H1 (cell line): ENCODE measurements at regions not wholly inside any gene's neighbourhood (a gene's known extent, or its start where the extent isn't known, plus 50 kb on each side); places are given as distances from the start of the nearest gene placed in this dataset.

ENCODE experiments used
- CTCF ChIA-PET: fragments of 300-600 bp; sonication (Branson Sonifier 250); formaldehyde crosslinking; loops from one replicate; lab custom pipeline; 2021; ENCODE audit not compliant: partially characterized antibody; lab: Charles Lee
- POLR2A ChIA-PET: fragments of 300-600 bp; sonication (Branson Sonifier 250); formaldehyde crosslinking; loops from one replicate; lab custom pipeline; 2021; ENCODE audit warnings: inconsistent platforms; ENCODE audit not compliant: partially characterized antibody; lab: Charles Lee
- DNase-seq, 2 experiments: peaks; one replicate each; pipeline versions ENCODE4 v3.0.0 to v3.0.0-alpha.2; 2010 to 2022; ENCODE audit warnings: low spot score in 2 of 2, low read depth in 1 of 2, mixed read lengths in 1 of 2
- FAIRE-seq: peaks from 2 replicates; lab custom pipeline; 2011; peaks lifted over from hg19 to GRCh38; lab: Jason Lieb, UNC
- H2AFZ ChIP-seq: 2 replicates; pipeline ENCODE4 v1.8.1; 2012; ENCODE audit warnings: low read length, inconsistent platforms
- H2AK5ac ChIP-seq: 2 replicates; pipeline ENCODE4 v1.6.1; 2013; ENCODE audit warnings: low read depth, low read length
- H2BK120ac ChIP-seq: replicated peaks from 2 replicates; pipeline ENCODE3; 2013; ENCODE audit warnings: low read depth, low read length, inconsistent platforms
- H2BK12ac ChIP-seq: 2 replicates; pipeline ENCODE4 v1.6.1; 2013; ENCODE audit warnings: low read depth, low read length
- H2BK15ac ChIP-seq: 2 replicates; pipeline ENCODE4 v1.6.1; 2013; ENCODE audit warnings: low read length
- H2BK20ac ChIP-seq: 2 replicates; pipeline ENCODE4 v1.6.1; 2013; ENCODE audit warnings: low read length
- H2BK5ac ChIP-seq: 2 replicates; pipeline ENCODE4 v1.6.1; 2013; ENCODE audit warnings: low read depth, low read length
- H3K14ac ChIP-seq: 2 replicates; pipeline ENCODE4 v1.6.1; 2013; ENCODE audit warnings: inconsistent platforms; ENCODE audit not compliant: insufficient read length
- H3K18ac ChIP-seq: 2 replicates; pipeline ENCODE4 v1.6.1; 2013; ENCODE audit warnings: low read length; ENCODE audit errors: extremely low read depth
- H3K23ac ChIP-seq: 2 replicates; pipeline ENCODE4 v1.6.1; 2013; ENCODE audit warnings: inconsistent platforms; ENCODE audit not compliant: insufficient read length
- H3K23me2 ChIP-seq: 2 replicates; pipeline ENCODE4 v1.6.1; 2013; ENCODE audit warnings: low read depth, low read length
- H3K27ac ChIP-seq: 2 replicates; pipeline ENCODE4 v1.6.1; 2011; ENCODE audit warnings: low read depth, low read length, inconsistent platforms
- H3K27me3 ChIP-seq, 4 experiments: replicated peaks in 1 of 4; 1 replicate in 1 of 4; 2 replicates in 3 of 4; pipeline versions ENCODE4 v1.6.1 to v1.8.1; 2011 to 2013; ENCODE audit warnings: low read length in 3 of 4, mild to moderate bottlenecking in 3 of 4, inconsistent platforms in 2 of 4, mixed read lengths in 2 of 4, moderate library complexity in 1 of 4; ENCODE audit not compliant: control insufficient read depth in 3 of 4, insufficient read depth in 3 of 4; ENCODE audit errors: extremely low read depth in 1 of 4
- H3K36me3 ChIP-seq, 4 experiments: 2 replicates each; pipeline versions ENCODE4 v1.6.1 to v1.8.1; 2011 to 2013; ENCODE audit warnings: mild to moderate bottlenecking in 4 of 4, low read length in 3 of 4, moderate library complexity in 2 of 4, control low read depth in 1 of 4, inconsistent platforms in 1 of 4; ENCODE audit not compliant: insufficient read depth in 4 of 4, control insufficient read depth in 2 of 4
- H3K4ac ChIP-seq: replicated peaks from 2 replicates; pipeline ENCODE3; 2013; ENCODE audit warnings: low read length, low read depth, mixed read lengths, inconsistent platforms; ENCODE audit not compliant: insufficient read length
- H3K4me1 ChIP-seq, 4 experiments: replicated peaks in 1 of 4; 1 replicate in 1 of 4; 2 replicates in 3 of 4; pipeline versions ENCODE4 v1.6.1 to v1.8.1; 2011 to 2013; ENCODE audit warnings: low read length in 3 of 4, inconsistent platforms in 2 of 4, mixed read lengths in 1 of 4; ENCODE audit not compliant: insufficient read depth in 4 of 4, control insufficient read depth in 3 of 4
- H3K4me2 ChIP-seq, 2 experiments: 2 replicates each; pipeline versions ENCODE4 v1.6.1 to v1.8.1; 2011 to 2013; ENCODE audit warnings: low read depth in 2 of 2, low read length in 2 of 2, control low read depth in 1 of 2, inconsistent platforms in 1 of 2, mild to moderate bottlenecking in 1 of 2; ENCODE audit not compliant: insufficient read depth in 1 of 2
- H3K4me3 ChIP-seq, 4 experiments: fragments of 200-600, 300-600 bp in 1 of 4; sonication (generic), shearing (Covaris generic), sonication (Bioruptor Twin) in 1 of 4; 2 replicates each; pipeline versions ENCODE4 v1.5.1 to v1.8.1; 2011 to 2016; ENCODE audit warnings: low read length in 4 of 4, low read depth in 3 of 4, control low read depth in 2 of 4, inconsistent platforms in 2 of 4, mild to moderate bottlenecking in 2 of 4, mixed read lengths in 1 of 4, moderate library complexity in 1 of 4; ENCODE audit not compliant: insufficient read depth in 2 of 4; ENCODE audit errors: extremely low read depth in 1 of 4
- H3K56ac ChIP-seq: replicated peaks from 2 replicates; pipeline ENCODE3; 2013; ENCODE audit warnings: low read depth, mild to moderate bottlenecking, mixed read lengths, low read length, inconsistent platforms; ENCODE audit not compliant: insufficient read length
- H3K79me1 ChIP-seq: 2 replicates; pipeline ENCODE4 v1.6.1; 2013; ENCODE audit warnings: low read depth, low read length, control low read depth
- H3K79me2 ChIP-seq, 2 experiments: 2 replicates each; pipeline versions ENCODE4 v1.6.1 to v1.8.1; 2012 to 2013; ENCODE audit warnings: low read length in 2 of 2, mild to moderate bottlenecking in 2 of 2, inconsistent platforms in 1 of 2; ENCODE audit not compliant: insufficient read depth in 2 of 2, control insufficient read depth in 1 of 2
- H3K9ac ChIP-seq, 4 experiments: replicated peaks in 1 of 4; 1 replicate in 1 of 4; 2 replicates in 3 of 4; pipeline versions ENCODE4 v1.6.1 to v1.8.1; 2011 to 2013; ENCODE audit warnings: low read depth in 3 of 4, low read length in 3 of 4, control low read depth in 2 of 4, mild to moderate bottlenecking in 2 of 4, moderate library complexity in 2 of 4, inconsistent platforms in 1 of 4; ENCODE audit errors: extremely low read depth in 1 of 4
- H3K9me3 ChIP-seq, 2 experiments: 2 replicates each; pipeline versions ENCODE4 v1.6.1 to v1.8.1; 2012 to 2013; ENCODE audit warnings: mild to moderate bottlenecking in 2 of 2, moderate library complexity in 2 of 2, control low read depth in 1 of 2, inconsistent platforms in 1 of 2, low read depth in 1 of 2, low read length in 1 of 2, mixed read lengths in 1 of 2; ENCODE audit not compliant: insufficient read depth in 2 of 2
- H4K20me1 ChIP-seq, 2 experiments: replicated peaks in 1 of 2; 2 replicates each; pipeline versions ENCODE3 to v1.8.1; 2011 to 2013; ENCODE audit warnings: inconsistent platforms in 2 of 2, low read length in 2 of 2, mild to moderate bottlenecking in 1 of 2; ENCODE audit not compliant: insufficient read depth in 2 of 2, control insufficient read depth in 1 of 2
- H4K5ac ChIP-seq: 2 replicates; pipeline ENCODE4 v1.6.1; 2013; ENCODE audit warnings: low read length, low read depth, mixed read lengths, inconsistent platforms; ENCODE audit not compliant: insufficient read length
- H4K8ac ChIP-seq: 2 replicates; pipeline ENCODE4 v1.8.0; 2013; ENCODE audit warnings: mild to moderate bottlenecking, moderate library complexity, low read length, inconsistent platforms; ENCODE audit not compliant: insufficient read depth; ENCODE audit errors: extremely low read depth
- H4K91ac ChIP-seq: replicated peaks from 2 replicates; pipeline ENCODE3; 2013; ENCODE audit warnings: low read length, mixed read lengths, inconsistent platforms; ENCODE audit not compliant: insufficient read length
- CBX5 ChIP-seq: fragments of 300-800, 300-1000 bp; sonication (generic); IDR thresholded peaks from 2 replicates; pipeline ENCODE4 v1.7.1; 2016; ENCODE audit warnings: antibody characterized with exemption, low read length, low read depth
- CTCF ChIP-seq, 3 experiments: IDR thresholded peaks; 1 replicate in 2 of 3; 2 replicates in 1 of 3; pipeline versions ENCODE4 v1.5.1 to v1.6.1; 2011; ENCODE audit warnings: low read length in 3 of 3, mild to moderate bottlenecking in 3 of 3, inconsistent platforms in 2 of 3, low read depth in 1 of 3, moderate library complexity in 1 of 3; ENCODE audit not compliant: insufficient read depth in 1 of 3; ENCODE audit errors: control extremely low read depth in 1 of 3
- EP300 ChIP-seq, 2 experiments: IDR thresholded peaks; 1 replicate in 1 of 2; 2 replicates in 1 of 2; pipeline ENCODE4 v1.6.1; 2011 to 2012; ENCODE audit warnings: low read depth in 2 of 2, low read length in 2 of 2, mild to moderate bottlenecking in 2 of 2, borderline replicate concordance in 1 of 2, inconsistent platforms in 1 of 2, moderate library complexity in 1 of 2
- GABPA ChIP-seq: IDR thresholded peaks from 2 replicates; pipeline ENCODE4 v1.6.1; 2011; ENCODE audit warnings: mild to moderate bottlenecking, low read length, moderate library complexity, borderline replicate concordance; ENCODE audit not compliant: insufficient read depth
- POLR2AphosphoS5 ChIP-seq: IDR thresholded peaks from 2 replicates; pipeline ENCODE4 v1.6.1; 2011; ENCODE audit warnings: low read depth, low read length
- RXRA ChIP-seq: IDR thresholded peaks from 2 replicates; pipeline ENCODE4 v1.6.1; 2011; ENCODE audit warnings: low read depth, mild to moderate bottlenecking, low read length, moderate library complexity; ENCODE audit not compliant: insufficient read depth
- WGBS, 2 experiments: shearing (Covaris generic) in 1 of 2; methylation state at CpG; one replicate each; pipeline versions ENCODE4 v1.1.6 to v1.1.7; 2013 to 2015; ENCODE audit warnings: low lambda C conversion rate in 2 of 2, mixed read lengths in 2 of 2, inconsistent platforms in 1 of 2, low coverage in 1 of 2, missing lambda C conversion rate in 1 of 2; ENCODE audit not compliant: insufficient replicate concordance in 2 of 2, insufficient coverage in 1 of 2, insufficient read length in 1 of 2; ENCODE audit errors: extremely low coverage in 1 of 2, missing lambda C conversion rate in 1 of 2; 5-methylcytosine and 5-hydroxymethylcytosine counted together

- H3K56ac ChIP-seq = no peak overlapping the region
- no peak for TF ChIP-seq EP300 (IDR thresholded peaks at IDR 0.05; ENCODE audit: borderline replicate concordance in 1 of 2, low read depth in 2 of 2, low read length in 2 of 2)
- no peak for TF ChIP-seq CBX5
- no peak for TF ChIP-seq CTCF (IDR thresholded peaks at IDR 0.05; ENCODE audit: control extremely low read depth in 1 of 3, insufficient read depth in 1 of 3, low read depth in 1 of 3, low read length in 3 of 3)
- no peak for TF ChIP-seq POLR2AphosphoS5
- no peak for TF ChIP-seq RXRA
- no peak for TF ChIP-seq GABPA
- 86% methylated on average over 6 of the region's 6 CpGs; no CpG with 5 or more reads in 1 of the 2 experiments for WGBS, 2 experiments
- H4K20me1 ChIP-seq = no peaks in the 10 kb centered on the region
- no peak overlapping the region for H3K4me2 ChIP-seq
- H3K18ac ChIP-seq = no peak overlapping the region
- DNase-seq (no peak), FAIRE-seq (no peak)
- H3K4me3 ChIP-seq = no peak overlapping the region
- no peak overlapping the region for H2BK20ac ChIP-seq
- H3K23me2 ChIP-seq = no peaks in the 10 kb centered on the region
- no peak overlapping the region for H2BK12ac ChIP-seq
- no peaks in the 10 kb centered on the region for H3K27me3 ChIP-seq
- no peaks in the 10 kb centered on the region for H3K36me3 ChIP-seq
- H2BK15ac ChIP-seq = no peak overlapping the region
- H2AK5ac ChIP-seq = no peak overlapping the region
- H3K79me2 ChIP-seq = no peaks in the 10 kb centered on the region
- H3K4me1 ChIP-seq = no peaks in the 10 kb centered on the region
- no peak overlapping the region for H3K14ac ChIP-seq
- H4K8ac ChIP-seq = no peak overlapping the region
- no peak overlapping the region for H3K9ac ChIP-seq
- H3K27ac ChIP-seq = no peak overlapping the region
- no peak overlapping the region for H4K5ac ChIP-seq
- H2AFZ ChIP-seq = peak overlapping the region; percentile 61; the same call in 1 of the 2 replicates
- H4K91ac ChIP-seq = no peak overlapping the region
- H2BK5ac ChIP-seq = no peak overlapping the region
- H3K23ac ChIP-seq = no peak overlapping the region
- H3K4ac ChIP-seq = no peak overlapping the region
- no peaks in the 10 kb centered on the region for H3K9me3 ChIP-seq
- POLR2A ChIA-PET = interaction anchor here (1.2 to 1.4 kb wide), 2 partner anchors 12 to 376 kb away, joined by 3 to 4 read pairs; no protein-coding TSS in a partner anchor
- CTCF ChIA-PET = interaction anchor here (1.0 to 1.8 kb wide), 4 partner anchors 18 to 211 kb away, joined by 3 to 7 read pairs (median 4); no protein-coding TSS in a partner anchor
- no peak overlapping the region for H2BK120ac ChIP-seq
- H3K79me1 ChIP-seq = no peaks in the 10 kb centered on the region
These were observed 139.6 kb downstream of the SPRY1 start for GRCh38 chr4:123536225-123536624.
